Thoracic aorta (tissue), 2 donors: ENCODE measurements at regions not wholly inside any gene's neighbourhood (a gene's known extent, or its start where the extent isn't known, plus 50 kb on each side); places are given as distances from the start of the nearest gene placed in this dataset.

Source experiments
- ATAC-seq: fragments of 150-250 bp; one replicate; pipeline ENCODE4 v1.8.0; 2017; ENCODE audit warnings: low read depth; ENCODE audit not compliant: insufficient number of reproducible peaks, low FRiP score
- DNase-seq: peaks from one replicate; pipeline ENCODE4 v3.0.0-alpha.2; 2020; ENCODE audit warnings: low spot score
- H3K27ac ChIP-seq, 2 donors: fragments of 200-600 bp; sonication (generic); 1 replicate in 1 of 2; 2 replicates in 1 of 2; pipeline ENCODE4 v1.5.1; 2016; ENCODE audit warnings: mild to moderate bottlenecking in 2 of 2, moderate library complexity in 2 of 2
- H3K27me3 ChIP-seq: fragments of 200-600 bp; sonication (generic); replicated peaks from 2 replicates; pipeline ENCODE4 v1.6.0; 2016; ENCODE audit warnings: mild to moderate bottlenecking; ENCODE audit not compliant: insufficient read depth
- H3K36me3 ChIP-seq: fragments of 200-600 bp; sonication (generic); one replicate; pipeline ENCODE4 v1.5.1; 2016
- H3K4me1 ChIP-seq, 2 donors: fragments of 200-600 bp; sonication (generic); 1 replicate in 1 of 2; 2 replicates in 1 of 2; pipeline versions ENCODE4 v1.5.1 to v1.6.0; 2016; ENCODE audit warnings: low read depth in 2 of 2, mild to moderate bottlenecking in 1 of 2; ENCODE audit not compliant: control insufficient read depth in 1 of 2
- H3K4me3 ChIP-seq: fragments of 200-600 bp; sonication (generic); 2 replicates; pipeline ENCODE4 v1.5.1; 2016; ENCODE audit warnings: mild to moderate bottlenecking
- H3K9me3 ChIP-seq: fragments of 200-600 bp; sonication (generic); 2 replicates; pipeline ENCODE4 v1.5.1; 2016
- CTCF ChIP-seq: fragments of 200-600 bp; sonication (generic); IDR thresholded peaks from one replicate; pipeline ENCODE4 v1.5.1; 2019; ENCODE audit warnings: antibody characterized with exemption

- ATAC-seq, result no peak
- Histone ChIP-seq H3K36me3 (no peaks in the 10 kb centered on the region), H3K27ac (no peak overlapping the region)
Observed at GRCh38 chr6:8557014-8557748, 121.8 kb upstream of the SLC35B3 start.

GRCh38 chr6:8556370-8557013, 121.1 kb upstream of the SLC35B3 start:
- ATAC-seq, result no peak
- H3K9me3 ChIP-seq, result no peaks in the 10 kb centered on the region

More at GRCh38 chr6:8557014-8557748, 121.8 kb upstream of the SLC35B3 start:
- no peak for DNase-seq
- Histone ChIP-seq H3K27me3 (no peaks in the 10 kb centered on the region), H3K9me3 (no peaks in the 10 kb centered on the region), H3K4me1 (no peaks in the 10 kb centered on the region), H3K4me3 (no peak overlapping the region)
- no peak for TF ChIP-seq CTCF

GRCh38 chr6:8551993-8552392, 116.6 kb upstream of the SLC35B3 start:
- no peak for ATAC-seq

More at GRCh38 chr6:8556370-8557013, 121.1 kb upstream of the SLC35B3 start:
- no peak for DNase-seq
- no peak overlapping the region for H3K27ac ChIP-seq
- no peak for TF ChIP-seq CTCF
- no peaks in the 10 kb centered on the region for H3K36me3 ChIP-seq
- no peaks in the 10 kb centered on the region for H3K27me3 ChIP-seq
- H3K4me3 ChIP-seq, result no peak overlapping the region
- H3K4me1 ChIP-seq, result no peaks in the 10 kb centered on the region

DNA sequence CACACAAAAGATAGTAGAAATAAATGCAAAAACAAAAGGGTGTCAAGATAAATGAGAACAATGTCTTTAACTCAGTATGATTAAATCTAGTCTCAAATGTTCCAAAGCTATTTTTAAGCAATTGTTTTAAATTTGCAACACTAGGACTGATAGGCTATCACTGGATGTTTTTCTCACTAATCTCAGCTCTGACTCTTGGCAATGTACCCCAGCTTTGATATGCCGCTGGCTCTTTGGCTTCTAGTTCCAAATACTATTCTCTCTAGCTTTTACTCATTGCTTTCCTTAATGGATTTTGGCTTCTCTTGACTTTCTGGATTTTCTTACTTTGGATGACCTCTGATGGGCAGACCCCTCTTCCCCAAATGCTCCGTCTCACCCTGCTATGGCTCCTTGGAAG, 116.0 kb upstream of the SLC35B3 start:
- Histone ChIP-seq H3K4me3 (no peak overlapping the region), H3K36me3 (no peaks in the 10 kb centered on the region)
- TF ChIP-seq CTCF, result no peak

More at GRCh38 chr6:8551993-8552392, 116.6 kb upstream of the SLC35B3 start:
- Histone ChIP-seq H3K9me3 (no peaks in the 10 kb centered on the region), H3K4me1 (no peaks in the 10 kb centered on the region), H3K27me3 (no peaks in the 10 kb centered on the region), H3K36me3 (no peaks in the 10 kb centered on the region), H3K27ac (no peak overlapping the region), H3K4me3 (no peak overlapping the region)
- no peak for DNase-seq
- TF ChIP-seq CTCF, result no peak

GRCh38 chr6:8549074-8549790, 113.9 kb upstream of the SLC35B3 start:
- Histone ChIP-seq H3K36me3 (no peaks in the 10 kb centered on the region), H3K27ac (no peak overlapping the region), H3K4me1 (no peaks in the 10 kb centered on the region), H3K9me3 (no peaks in the 10 kb centered on the region), H3K4me3 (no peak overlapping the region), H3K27me3 (no peaks in the 10 kb centered on the region)
- no peak for DNase-seq
- TF ChIP-seq CTCF, result no peak
- ATAC-seq, result no peak

More for the DNA sequence above, 116.0 kb upstream of the SLC35B3 start:
- Histone ChIP-seq H3K9me3 (no peaks in the 10 kb centered on the region), H3K27ac (no peak overlapping the region), H3K4me1 (no peaks in the 10 kb centered on the region), H3K27me3 (no peaks in the 10 kb centered on the region)
- ATAC-seq (no peak), DNase-seq (no peak)
